GM12891 (cell line): ENCODE measurements at regions not wholly inside any gene's neighbourhood (a gene's known extent, or its start where the extent isn't known, plus 50 kb on each side); places are given as distances from the start of the nearest gene placed in this dataset.

Experiments
- DNase-seq: peaks from one replicate; pipeline ENCODE4 v3.0.0; 2011; ENCODE audit warnings: low spot score; ENCODE audit not compliant: insufficient read length
- FAIRE-seq: peaks from 2 replicates; lab custom pipeline; 2011; peaks lifted over from hg19 to GRCh38; lab: Jason Lieb, UNC
- PAX5 ChIP-seq: IDR thresholded peaks from 2 replicates; pipeline ENCODE4 v1.6.1; 2011; ENCODE audit warnings: low read length, moderate library complexity, mild to moderate bottlenecking; ENCODE audit not compliant: insufficient read depth, severe bottlenecking
- POLR2A ChIP-seq: IDR thresholded peaks from 2 replicates; pipeline ENCODE4 v1.6.1; 2011; ENCODE audit warnings: low read depth, low read length, control low read depth
- POLR2AphosphoS5 ChIP-seq: IDR thresholded peaks from 2 replicates; pipeline ENCODE4 v1.6.1; 2011; ENCODE audit warnings: low read depth, low read length, control low read depth
- POU2F2 ChIP-seq: IDR thresholded peaks from 2 replicates; pipeline ENCODE4 v1.6.1; 2011; ENCODE audit warnings: low read depth, mild to moderate bottlenecking, control low read depth, low read length, moderate library complexity
- SPI1 ChIP-seq: IDR thresholded peaks from 2 replicates; pipeline ENCODE4 v1.6.1; 2011; ENCODE audit warnings: low read depth, low read length, control low read depth
- TAF1 ChIP-seq: IDR thresholded peaks from 2 replicates; pipeline ENCODE4 v1.6.1; 2011; ENCODE audit warnings: low read depth, low read length, control low read depth

GRCh38 chr4:82057990-82058544 lies 315.7 kb downstream of the HNRNPD start:
- no peak for TF ChIP-seq PAX5
- DNase-seq (no peak), FAIRE-seq (no peak)

GRCh38 chr4:82055156-82055555 lies 318.6 kb downstream of the HNRNPD start:
- no peak for TF ChIP-seq TAF1
- TF ChIP-seq POU2F2, result no peak
- no peak for TF ChIP-seq SPI1
- no peak for TF ChIP-seq POLR2AphosphoS5
- TF ChIP-seq POLR2A, result no peak
- TF ChIP-seq PAX5, result no peak
- DNase-seq, result no peak
- FAIRE-seq, result no peak

GRCh38 chr4:82053396-82053795 lies 320.4 kb downstream of the HNRNPD start:
- no peak for DNase-seq
- FAIRE-seq, result no peak
- no peak for TF ChIP-seq POLR2AphosphoS5
- TF ChIP-seq PAX5, result no peak
- no peak for TF ChIP-seq POLR2A
- TF ChIP-seq TAF1, result no peak
- no peak for TF ChIP-seq POU2F2
- TF ChIP-seq SPI1, result no peak

- DNase-seq (no peak), FAIRE-seq (no peak)
- TF ChIP-seq SPI1 (no peak), POLR2A (no peak), POLR2AphosphoS5 (no peak), POU2F2 (no peak), TAF1 (no peak), PAX5 (no peak)
These were observed 323.0 kb downstream of the HNRNPD start for GRCh38 chr4:82050796-82051195.

- no peak for DNase-seq
- FAIRE-seq, result no peak
- TF ChIP-seq POLR2AphosphoS5, result no peak
- no peak for TF ChIP-seq SPI1
- no peak for TF ChIP-seq PAX5
- TF ChIP-seq TAF1, result no peak
- no peak for TF ChIP-seq POLR2A
- TF ChIP-seq POU2F2, result no peak
These were observed 324.5 kb downstream of the HNRNPD start for GRCh38 chr4:82049294-82049693.

GRCh38 chr4:82047731-82048130 lies 326.1 kb downstream of the HNRNPD start:
- no peak for TF ChIP-seq POU2F2
- TF ChIP-seq POLR2A, result no peak
- TF ChIP-seq TAF1, result no peak
- TF ChIP-seq SPI1, result no peak
- TF ChIP-seq POLR2AphosphoS5, result no peak
- no peak for TF ChIP-seq PAX5
- FAIRE-seq (no peak), DNase-seq (no peak)

- DNase-seq (no peak), FAIRE-seq (no peak)
- peak; percentile 36; the same call in 1 of the 2 replicates for TF ChIP-seq SPI1
- no peak for TF ChIP-seq POLR2A
- no peak for TF ChIP-seq PAX5
- no peak for TF ChIP-seq POU2F2
- no peak for TF ChIP-seq TAF1
- no peak for TF ChIP-seq POLR2AphosphoS5
These were observed 327.0 kb downstream of the HNRNPD start for GRCh38 chr4:82046796-82047195.

- no peak for FAIRE-seq
- DNase-seq, result no peak
- no peak for TF ChIP-seq PAX5
- no peak for TF ChIP-seq POLR2A
- no peak for TF ChIP-seq POLR2AphosphoS5
- TF ChIP-seq POU2F2, result no peak
- TF ChIP-seq SPI1, result no peak
- no peak for TF ChIP-seq TAF1
These were observed 328.5 kb downstream of the HNRNPD start for GRCh38 chr4:82045267-82045666.

GRCh38 chr4:82044141-82044993 lies 329.4 kb downstream of the HNRNPD start:
- TF ChIP-seq TAF1 (no peak), SPI1 (no peak), POU2F2 (no peak), PAX5 (no peak), POLR2A (no peak), POLR2AphosphoS5 (no peak)
- FAIRE-seq, result no peak
- no peak for DNase-seq

- DNase-seq, result no peak
- FAIRE-seq, result no peak
- TF ChIP-seq TAF1, result no peak
- no peak for TF ChIP-seq POU2F2
- no peak for TF ChIP-seq PAX5
- no peak for TF ChIP-seq POLR2AphosphoS5
- TF ChIP-seq POLR2A, result no peak
- no peak for TF ChIP-seq SPI1
These were observed 330.0 kb downstream of the HNRNPD start for GRCh38 chr4:82043809-82044137.
